Bronchial epithelial cell (primary cell): ENCODE measurements at regions not wholly inside any gene's neighbourhood (a gene's known extent, or its start where the extent isn't known, plus 50 kb on each side); places are given as distances from the start of the nearest gene placed in this dataset.

Experiments used
- DNase-seq: peaks from one replicate; pipeline ENCODE4 v3.0.0-alpha.2; 2010; ENCODE audit warnings: low read depth
- FAIRE-seq: peaks from 2 replicates; lab custom pipeline; 2011; peaks lifted over from hg19 to GRCh38; lab: Jason Lieb, UNC
- H3K27me3 ChIP-seq: 2 replicates; pipeline ENCODE4 v1.5.1; 2011; ENCODE audit warnings: low read length; ENCODE audit not compliant: control insufficient read depth, insufficient read depth
- H3K36me3 ChIP-seq: 2 replicates; pipeline ENCODE4 v1.5.1; 2011; ENCODE audit warnings: low read length; ENCODE audit not compliant: control insufficient read depth, insufficient read depth
- H3K4me3 ChIP-seq: 2 replicates; pipeline ENCODE4 v1.5.1; 2011; ENCODE audit warnings: mild to moderate bottlenecking, low read depth, low read length, control low read depth
- CTCF ChIP-seq: IDR thresholded peaks from 2 replicates; pipeline ENCODE4 v1.5.1; 2011; ENCODE audit warnings: mild to moderate bottlenecking, moderate library complexity, low read length, control low read depth, inconsistent platforms; ENCODE audit not compliant: insufficient read depth, severe bottlenecking

DNA sequence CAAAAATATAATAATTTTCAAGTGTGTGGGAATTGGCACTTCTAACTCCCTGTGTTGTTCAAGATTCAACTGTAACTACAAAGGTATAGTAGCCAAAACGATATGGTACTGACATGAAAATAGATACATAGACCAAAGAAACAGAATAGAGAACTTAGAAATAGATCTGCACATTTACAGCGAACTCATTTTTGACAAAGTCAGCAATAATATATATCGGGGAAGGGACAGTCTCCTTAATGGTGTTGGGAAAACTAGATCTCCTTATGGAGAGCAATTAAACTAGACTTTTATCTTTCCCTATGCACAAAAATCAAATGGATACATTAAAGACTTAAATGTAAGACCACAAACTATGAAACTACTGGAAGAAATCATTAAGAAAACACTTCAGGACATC lies 1530.6 kb upstream of the SLC39A10 start:
- DNase-seq (no peak), FAIRE-seq (no peak)
- Histone ChIP-seq H3K36me3 (no peaks in the 10 kb centered on the region), H3K27me3 (no peaks in the 10 kb centered on the region), H3K4me3 (no peak overlapping the region)
- no peak for TF ChIP-seq CTCF

DNA sequence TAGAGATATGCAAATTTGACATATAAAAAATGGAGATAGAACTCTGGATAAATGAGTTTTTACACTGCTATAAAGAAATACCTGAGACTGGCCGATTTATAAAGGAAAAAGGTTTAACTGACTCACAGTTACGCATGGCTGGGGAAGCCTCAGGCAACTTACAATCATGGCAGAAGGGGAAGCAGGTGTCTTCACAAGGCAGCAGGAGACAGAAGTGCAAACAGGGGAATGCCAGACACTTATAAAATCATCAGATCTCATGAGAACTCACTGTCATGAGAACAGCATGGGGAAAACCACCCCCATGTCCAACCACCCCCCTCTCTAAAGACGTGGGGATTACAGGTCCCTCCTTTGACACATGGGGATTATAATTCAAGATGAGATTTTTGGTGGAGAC lies 1540.2 kb upstream of the SLC39A10 start:
- DNase-seq = no peak
- FAIRE-seq = no peak
- no peak for TF ChIP-seq CTCF

GRCh38 chr2:194105358-194105757 lies 1551.7 kb upstream of the SLC39A10 start:
- Histone ChIP-seq H3K36me3 (no peaks in the 10 kb centered on the region), H3K27me3 (no peaks in the 10 kb centered on the region), H3K4me3 (no peak overlapping the region)
- no peak for DNase-seq
- TF ChIP-seq CTCF = no peak
- FAIRE-seq = no peak

More for the DNA sequence above, 1540.2 kb upstream of the SLC39A10 start:
- Histone ChIP-seq H3K4me3 (no peak overlapping the region), H3K27me3 (no peaks in the 10 kb centered on the region), H3K36me3 (no peaks in the 10 kb centered on the region)

- no peak for TF ChIP-seq CTCF
Observed at GRCh38 chr2:194104687-194105086, 1552.3 kb upstream of the SLC39A10 start.

GRCh38 chr2:194103941-194104659 lies 1552.9 kb upstream of the SLC39A10 start:
- no peaks in the 10 kb centered on the region for H3K27me3 ChIP-seq
- no peak for DNase-seq
- TF ChIP-seq CTCF = no peak
- no peak overlapping the region for H3K4me3 ChIP-seq
- H3K36me3 ChIP-seq = no peaks in the 10 kb centered on the region
- FAIRE-seq = no peak

More at GRCh38 chr2:194104687-194105086, 1552.3 kb upstream of the SLC39A10 start:
- Histone ChIP-seq H3K27me3 (no peaks in the 10 kb centered on the region), H3K4me3 (no peak overlapping the region), H3K36me3 (no peaks in the 10 kb centered on the region)
- FAIRE-seq = no peak
- DNase-seq = no peak

DNA sequence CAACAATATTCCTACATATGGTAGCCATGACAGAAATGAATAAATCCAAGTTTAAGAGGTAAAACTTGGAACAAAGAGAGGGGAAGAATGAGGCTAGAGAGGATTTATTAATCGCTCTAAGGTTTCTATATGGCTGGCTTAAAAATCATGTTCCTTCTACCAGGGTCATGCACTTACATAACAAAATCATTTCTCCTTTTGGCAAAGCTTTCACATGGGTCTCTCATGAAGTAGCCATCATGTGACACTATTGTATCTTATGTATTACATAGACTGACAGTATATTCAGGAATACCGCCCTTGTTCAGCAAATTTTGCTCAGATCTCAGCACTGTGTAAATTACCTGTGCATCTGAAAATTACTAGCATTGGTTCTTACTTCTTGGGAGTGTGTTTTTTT lies 1554.5 kb upstream of the SLC39A10 start:
- DNase-seq = no peak
- H3K27me3 ChIP-seq = no peaks in the 10 kb centered on the region
- no peaks in the 10 kb centered on the region for H3K36me3 ChIP-seq
- no peak for FAIRE-seq
- no peak overlapping the region for H3K4me3 ChIP-seq
- TF ChIP-seq CTCF = no peak
